GM12873 (cell line): ENCODE measurements at regions not wholly inside any gene's neighbourhood (a gene's known extent, or its start where the extent isn't known, plus 50 kb on each side); places are given as distances from the start of the nearest gene placed in this dataset.

Experiments used
- CTCF ChIP-seq: IDR thresholded peaks from 2 replicates; pipeline ENCODE4 v1.5.1; 2012; ENCODE audit warnings: low read depth, mild to moderate bottlenecking, moderate library complexity, low read length, control low read depth; ENCODE audit not compliant: insufficient read depth; ENCODE audit errors: missing control alignments

GRCh38 chr18:6465281-6465680 is 50.6 kb upstream of the L3MBTL4 start:
- no peak for TF ChIP-seq CTCF

GRCh38 chr18:6476190-6476589 is 61.5 kb upstream of the L3MBTL4 start:
- TF ChIP-seq CTCF: no peak

GRCh38 chr18:6476880-6477279 is 62.2 kb upstream of the L3MBTL4 start:
- no peak for TF ChIP-seq CTCF

- TF ChIP-seq CTCF: no peak
Observed at GRCh38 chr18:6478121-6478520, 63.4 kb upstream of the L3MBTL4 start.

GRCh38 chr18:6479699-6480098 is 65.0 kb upstream of the L3MBTL4 start:
- no peak for TF ChIP-seq CTCF

- TF ChIP-seq CTCF: peak; percentile 74
Observed at GRCh38 chr18:6482198-6482977, 67.7 kb upstream of the L3MBTL4 start.

- TF ChIP-seq CTCF: no peak
Observed at GRCh38 chr18:6484659-6485058, 69.9 kb upstream of the L3MBTL4 start.

GRCh38 chr18:6486313-6486712 is 71.6 kb upstream of the L3MBTL4 start:
- TF ChIP-seq CTCF: no peak
